NCI-H1436 (cell line): ENCODE measurements at regions not wholly inside any gene's neighbourhood (a gene's known extent, or its start where the extent isn't known, plus 50 kb on each side); places are given as distances from the start of the nearest gene placed in this dataset.

Experiments
- DNase-seq: peaks from one replicate; lab custom pipeline; 2025; lab: John Stamatoyannopoulos, UW

GRCh38 chr11:91243051-91243450 lies 981.6 kb upstream of the FAT3 start:
- no peak for DNase-seq

- DNase-seq, result no peak
Measured at GRCh38 chr11:91241226-91241625, 983.4 kb upstream of the FAT3 start.

GRCh38 chr11:91239359-91239758 lies 985.3 kb upstream of the FAT3 start:
- DNase-seq, result no peak

DNA sequence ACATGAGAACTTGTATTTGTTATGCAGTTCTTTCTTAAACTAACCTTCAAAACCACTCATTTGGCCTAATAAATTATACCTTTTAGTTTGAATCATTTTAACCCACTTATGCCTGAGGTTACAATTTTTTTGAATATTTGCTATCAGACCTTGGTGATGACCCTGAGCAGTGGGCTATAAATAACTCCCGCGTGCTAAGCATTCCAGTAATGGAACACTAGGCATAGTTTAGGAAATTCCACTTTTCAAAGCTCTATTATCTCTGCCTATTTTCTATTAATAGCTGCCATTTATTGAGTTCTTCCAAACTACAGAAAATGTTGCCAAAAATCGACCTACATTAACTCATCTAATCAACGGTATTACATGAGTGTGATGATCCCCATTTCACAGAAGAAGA lies 993.4 kb upstream of the FAT3 start:
- DNase-seq, result no peak

DNA sequence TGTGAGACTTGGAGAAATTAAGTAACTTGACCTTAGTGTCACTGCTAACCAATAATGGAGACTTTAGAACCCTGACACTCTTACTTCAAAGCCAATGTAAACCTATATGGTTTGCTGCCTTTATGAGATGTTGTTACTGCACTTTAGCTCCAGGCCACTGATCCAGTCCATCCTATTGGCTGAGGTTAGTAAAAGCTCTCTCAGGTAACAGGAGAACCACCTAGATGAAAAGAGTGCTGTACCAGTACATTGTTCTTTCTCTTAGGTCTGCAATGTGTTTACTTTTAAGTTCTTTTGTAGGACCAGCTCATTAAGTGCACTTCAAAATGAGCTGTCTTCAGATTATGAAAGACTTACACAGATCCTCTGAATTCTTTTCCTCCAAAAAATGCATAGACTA lies 994.0 kb upstream of the FAT3 start:
- no peak for DNase-seq

GRCh38 chr11:91222830-91223229 lies 1000.0 kb upstream of the CHORDC1 start:
- DNase-seq, result no peak

- no peak for DNase-seq
Measured at GRCh38 chr11:91220476-91221202, 997.8 kb upstream of the CHORDC1 start.

- DNase-seq, result no peak
Measured at GRCh38 chr11:91219535-91219934, 996.7 kb upstream of the CHORDC1 start.

GRCh38 chr11:91209751-91210150 lies 986.9 kb upstream of the CHORDC1 start:
- DNase-seq, result no peak

GRCh38 chr11:91209306-91209705 lies 986.5 kb upstream of the CHORDC1 start:
- DNase-seq, result no peak

- no peak for DNase-seq
Measured at GRCh38 chr11:91199866-91200265, 977.0 kb upstream of the CHORDC1 start.

GRCh38 chr11:91194546-91194945 lies 971.7 kb upstream of the CHORDC1 start:
- DNase-seq, result no peak

DNA sequence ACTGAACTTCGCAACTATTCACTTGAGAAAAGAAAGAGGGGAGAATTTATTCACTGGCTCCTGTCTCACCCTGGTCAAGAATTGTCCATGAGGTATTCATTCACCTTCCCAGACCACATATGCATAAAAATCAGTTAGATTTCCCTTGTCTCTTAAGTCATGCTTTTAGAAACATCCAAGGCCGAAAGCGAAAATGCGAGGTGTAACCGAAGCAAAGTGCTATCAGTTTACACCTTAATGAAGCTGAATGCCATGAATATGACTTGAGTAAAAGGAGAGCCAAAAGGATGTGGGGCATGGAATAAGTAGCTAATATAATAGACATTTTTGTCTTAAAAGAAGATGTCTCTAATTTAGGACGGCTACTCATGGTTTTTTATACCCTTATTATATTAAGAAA lies 965.6 kb upstream of the CHORDC1 start:
- no peak for DNase-seq

DNA sequence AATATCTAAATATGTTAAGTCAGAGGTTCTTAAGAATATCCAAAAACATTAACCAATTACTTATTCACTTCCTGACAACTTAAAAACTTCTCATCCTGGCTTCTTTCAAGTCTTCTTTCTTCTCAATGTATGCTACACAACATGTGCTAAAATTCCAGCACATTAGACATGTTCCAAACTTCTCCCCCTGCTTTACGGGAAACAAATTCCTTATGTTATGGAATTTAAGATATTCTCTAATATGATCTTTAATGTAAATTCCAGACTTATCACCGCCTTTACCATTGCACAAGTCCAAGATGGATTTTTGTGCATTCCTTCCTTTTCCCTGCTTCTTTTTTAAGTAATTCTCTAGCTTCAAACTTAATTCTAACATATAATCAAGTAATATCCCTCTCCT lies 964.5 kb upstream of the CHORDC1 start:
- no peak for DNase-seq

DNA sequence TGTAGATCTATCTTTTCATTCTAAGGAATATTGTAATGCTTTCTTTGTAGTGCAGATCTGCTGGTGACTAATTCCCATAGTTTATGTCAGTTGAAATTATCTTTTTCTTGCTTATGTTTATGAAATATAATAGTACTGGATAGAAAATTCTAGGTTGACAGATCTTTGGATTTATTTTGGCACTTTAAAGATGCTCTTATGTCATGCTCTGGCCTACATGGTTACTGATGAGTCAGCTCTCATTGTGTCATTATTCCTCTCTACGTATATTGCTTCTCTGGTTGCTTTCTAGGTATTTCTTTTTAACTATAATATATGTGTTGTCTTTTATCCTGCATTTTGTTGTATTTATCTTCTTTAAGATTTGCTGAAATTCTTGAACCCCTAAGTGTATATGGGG lies 955.5 kb upstream of the CHORDC1 start:
- no peak for DNase-seq

GRCh38 chr11:91174734-91175133 lies 951.9 kb upstream of the CHORDC1 start:
- DNase-seq, result no peak

DNA sequence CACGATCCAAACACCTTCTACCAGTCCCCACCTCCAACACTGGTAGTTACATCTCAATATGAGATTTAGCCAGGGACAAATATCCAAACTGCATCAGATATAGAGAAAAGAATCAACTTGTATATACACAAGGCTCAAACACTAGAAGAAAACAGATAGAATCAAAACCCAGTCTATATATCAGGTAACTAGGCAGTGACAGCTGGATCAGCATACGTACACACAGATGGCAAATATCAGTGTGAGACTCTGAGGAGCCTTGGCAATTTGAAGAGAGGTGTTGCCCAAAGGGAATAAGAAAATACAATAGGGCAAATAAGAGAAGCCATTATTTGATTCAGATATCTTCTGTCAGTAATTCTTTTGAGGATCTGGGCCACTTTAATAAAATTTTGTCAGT lies 951.3 kb upstream of the CHORDC1 start:
- DNase-seq, result no peak

- DNase-seq, result no peak
Measured at GRCh38 chr11:91173701-91174100, 950.9 kb upstream of the CHORDC1 start.

GRCh38 chr11:91170711-91171110 lies 947.9 kb upstream of the CHORDC1 start:
- DNase-seq, result no peak

- peak; percentile 7 for DNase-seq
Measured at GRCh38 chr11:91164452-91164822, 941.6 kb upstream of the CHORDC1 start.

GRCh38 chr11:91163619-91164451 lies 941.0 kb upstream of the CHORDC1 start:
- no peak for DNase-seq

DNA sequence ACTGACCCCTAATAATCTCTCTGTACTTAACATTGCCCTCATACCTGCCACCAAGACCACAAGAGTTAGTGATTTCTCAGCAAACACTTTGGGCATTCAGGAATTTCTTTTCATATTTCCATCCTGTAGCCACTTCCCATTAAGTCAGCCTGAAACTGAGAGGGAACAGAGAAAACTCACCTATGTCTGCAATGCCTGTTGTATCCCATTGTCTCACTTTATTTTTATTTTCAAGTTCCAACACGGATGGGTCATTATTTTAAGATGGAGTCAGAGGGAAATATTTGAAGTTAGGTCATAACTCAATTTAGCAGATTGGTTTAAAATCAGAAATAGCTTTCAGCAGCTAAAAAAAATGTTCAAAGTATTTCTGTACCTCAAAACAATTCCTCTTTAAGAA lies 937.8 kb upstream of the CHORDC1 start:
- no peak for DNase-seq

- no peak for DNase-seq
Measured at GRCh38 chr11:91158891-91159537, 936.2 kb upstream of the CHORDC1 start.
